D341Med (cell line): ENCODE measurements at regions not wholly inside any gene's neighbourhood (a gene's known extent, or its start where the extent isn't known, plus 50 kb on each side); places are given as distances from the start of the nearest gene placed in this dataset.
A peak's percentile ranks its signal among the peaks of the same experiment; 100 is the strongest.
"Not testable (repeated sequence)": the region's sequence is repeated elsewhere in the genome, so short reads cannot be mapped to it uniquely, and the experiment has no call there.

Source experiments
- DNase-seq: peaks from one replicate; pipeline ENCODE4 v3.0.0; 2012; ENCODE audit warnings: low spot score

DNA sequence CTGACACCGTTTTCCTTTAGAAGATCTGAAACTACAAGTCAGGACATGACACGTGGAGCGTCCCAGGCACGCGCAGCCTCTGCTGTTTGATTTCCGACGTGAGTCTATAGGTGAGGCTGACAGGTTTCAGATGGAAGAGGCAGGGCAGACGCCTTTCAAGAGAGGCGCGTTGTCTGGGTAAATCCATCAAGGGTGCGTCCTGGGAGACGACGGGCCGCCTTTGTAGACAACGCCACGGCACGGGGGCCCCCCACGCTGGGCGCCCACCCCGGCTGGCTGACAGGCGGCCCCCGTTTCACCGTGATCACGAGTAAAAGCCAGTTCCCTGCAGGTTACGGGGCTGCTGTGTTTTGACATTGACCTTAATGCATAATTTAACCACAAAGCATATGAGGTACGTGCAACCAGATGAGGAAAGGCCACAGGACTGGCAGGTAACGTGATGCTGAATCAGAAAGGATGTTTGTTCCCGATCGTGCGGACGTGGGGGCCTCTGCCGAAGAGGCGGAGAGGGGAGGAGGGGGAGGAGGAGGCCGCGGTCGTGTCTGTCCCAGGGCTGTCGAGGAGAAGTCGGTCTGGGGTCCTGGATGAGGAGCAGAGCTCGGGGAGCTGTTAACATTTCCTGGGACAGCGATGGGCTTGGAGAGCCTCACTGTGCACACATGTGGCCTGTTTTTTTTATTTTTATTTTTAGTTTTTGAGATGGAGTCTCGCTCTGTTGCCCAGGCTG, 51.1 kb upstream of the PPP2R3B start:
- peak; percentile 26 for DNase-seq

DNA sequence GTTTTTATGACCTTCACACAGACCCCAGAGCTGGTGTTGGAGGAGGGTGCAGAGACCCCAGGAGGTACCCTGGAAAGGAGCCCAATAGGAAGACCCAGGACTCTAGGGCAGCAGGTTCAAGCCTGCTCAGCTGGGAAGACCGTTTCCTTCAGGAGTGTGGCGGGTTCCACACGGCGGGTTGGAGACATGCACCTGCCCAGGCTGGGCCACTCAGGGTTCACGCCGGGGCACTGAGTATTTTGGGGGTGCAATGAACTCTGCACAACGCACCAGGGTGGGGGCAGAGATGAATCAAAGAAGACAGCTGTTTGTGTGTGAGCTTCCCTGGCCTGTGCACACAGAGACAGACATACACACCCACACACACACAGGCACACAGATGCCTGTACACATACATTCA, 52.5 kb upstream of the PPP2R3B start:
- no peak for DNase-seq

DNA sequence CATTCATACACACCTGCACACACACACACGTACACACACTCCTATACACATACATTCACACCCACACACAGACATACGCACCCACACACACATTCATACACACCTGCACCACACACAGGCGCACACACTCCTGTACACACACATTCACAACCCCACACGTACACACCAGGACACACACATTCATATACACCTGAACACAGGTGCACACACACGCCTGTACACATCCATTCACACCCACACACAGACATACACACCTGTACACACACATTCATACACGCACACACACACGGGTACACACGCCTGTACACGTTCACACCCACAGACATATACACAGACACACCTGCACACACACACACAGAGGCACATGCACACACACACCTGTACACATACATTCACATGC, 53.0 kb upstream of the PPP2R3B start:
- DNase-seq: no peak

DNA sequence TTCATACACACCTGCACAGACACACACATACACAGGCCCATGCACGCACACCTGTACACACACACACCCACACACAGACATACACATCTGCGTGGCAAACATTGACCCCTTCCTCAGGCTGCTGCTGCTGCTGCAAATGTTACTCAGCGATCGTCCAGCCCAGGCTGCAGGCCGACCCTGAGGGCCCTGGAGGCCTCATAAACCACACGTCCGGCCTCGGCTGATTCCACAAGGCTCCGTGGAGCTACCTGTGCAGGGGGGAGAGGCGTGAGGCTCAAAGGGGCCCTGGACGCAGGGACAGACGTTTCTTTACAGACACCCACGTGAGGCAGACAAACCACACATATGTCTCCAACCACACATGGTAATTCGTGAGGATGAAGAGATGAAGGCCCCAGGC, 53.9 kb upstream of the PPP2R3B start:
- peak; percentile 19 for DNase-seq

DNA sequence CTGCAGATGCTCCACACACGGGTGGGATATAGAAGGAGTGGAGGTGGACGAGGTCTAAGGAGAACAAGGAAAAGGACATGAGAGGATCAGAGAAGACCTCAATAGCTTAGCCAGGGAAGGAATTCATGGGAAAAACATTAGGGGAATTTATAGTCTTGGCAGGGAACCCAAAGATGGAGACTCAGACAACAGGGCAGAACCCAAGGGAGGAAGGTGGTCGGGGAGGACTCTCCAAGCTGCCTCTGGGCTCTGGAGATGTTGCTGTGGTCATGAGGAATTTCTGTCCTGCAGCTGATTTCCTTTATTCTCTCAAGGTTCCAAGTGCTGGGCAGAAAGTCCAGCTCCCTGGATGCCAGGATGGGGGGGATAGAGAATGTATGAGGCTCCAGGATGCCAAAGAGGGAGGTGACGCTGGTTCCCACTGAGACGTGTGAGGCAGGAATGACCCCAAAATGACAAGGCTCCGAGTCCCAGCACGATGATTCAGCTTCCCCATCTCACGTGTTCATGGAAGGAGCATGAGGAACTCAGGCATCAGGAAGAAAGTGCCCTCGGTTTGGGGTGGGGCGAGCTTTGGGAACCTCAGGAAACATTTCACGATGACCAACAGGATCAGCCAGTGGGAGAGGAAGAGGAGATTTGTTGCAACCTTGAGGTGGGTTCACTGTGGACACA, 57.0 kb upstream of the PPP2R3B start:
- DNase-seq: no peak

DNA sequence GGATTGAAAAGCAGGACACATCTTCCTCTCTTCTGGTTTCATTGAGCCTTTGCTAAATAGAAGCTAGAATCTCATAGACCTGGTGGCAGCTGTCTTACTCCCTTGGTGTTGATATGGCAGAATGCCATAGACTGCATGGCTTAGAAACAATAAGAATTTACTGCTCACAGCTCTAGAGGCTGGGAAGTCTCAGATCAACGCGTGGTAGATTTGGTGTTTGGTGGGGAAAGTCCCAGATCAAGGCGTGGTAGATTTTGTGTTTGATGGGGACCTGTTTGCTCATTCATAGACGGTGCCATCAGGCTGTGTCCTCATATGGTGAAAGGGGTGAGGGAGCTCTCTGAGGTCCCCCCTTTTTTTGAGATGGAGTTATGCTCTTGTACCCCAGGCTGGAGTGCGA, 57.6 kb upstream of the PPP2R3B start:
- DNase-seq: no peak

DNA sequence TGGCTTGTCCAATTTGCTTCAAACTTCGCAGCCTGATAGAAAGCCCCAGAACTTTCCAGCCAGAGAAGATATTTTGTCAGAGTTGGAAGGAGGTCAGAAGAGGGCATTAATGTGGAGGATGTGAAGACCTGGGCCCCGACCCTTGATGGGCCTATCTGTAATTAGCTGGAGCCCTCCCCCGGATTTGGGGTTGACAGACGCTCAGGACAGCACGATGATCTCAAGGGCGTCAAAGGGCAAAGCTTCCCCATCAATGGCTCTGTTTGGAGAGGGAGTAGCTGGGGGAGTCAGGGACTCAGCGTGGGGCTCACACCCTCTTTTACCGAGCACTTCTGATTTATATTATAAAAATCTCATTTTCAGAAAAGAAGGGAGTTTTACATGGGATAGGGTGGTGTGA, 59.0 kb upstream of the PPP2R3B start:
- no peak for DNase-seq

DNA sequence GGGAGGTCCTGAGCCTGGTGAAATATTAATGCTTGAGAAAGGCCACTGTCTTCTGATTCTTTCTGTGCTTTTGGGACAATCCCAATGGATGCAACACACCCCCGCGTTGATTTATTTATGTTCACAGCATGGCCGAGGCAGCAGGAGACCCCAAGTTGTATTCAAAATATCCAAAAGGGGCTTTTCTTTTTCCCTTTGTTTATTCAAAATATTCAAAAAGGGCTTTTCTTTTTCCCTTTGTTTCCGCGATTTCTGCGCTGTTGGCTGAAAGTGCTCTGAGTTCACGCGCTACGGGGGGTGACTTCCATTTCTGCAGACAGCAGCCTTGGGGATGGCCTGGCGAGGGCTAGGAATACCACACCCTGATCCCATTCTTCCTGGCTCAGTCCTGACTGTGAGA, 59.5 kb upstream of the PPP2R3B start:
- DNase-seq: no peak

DNA sequence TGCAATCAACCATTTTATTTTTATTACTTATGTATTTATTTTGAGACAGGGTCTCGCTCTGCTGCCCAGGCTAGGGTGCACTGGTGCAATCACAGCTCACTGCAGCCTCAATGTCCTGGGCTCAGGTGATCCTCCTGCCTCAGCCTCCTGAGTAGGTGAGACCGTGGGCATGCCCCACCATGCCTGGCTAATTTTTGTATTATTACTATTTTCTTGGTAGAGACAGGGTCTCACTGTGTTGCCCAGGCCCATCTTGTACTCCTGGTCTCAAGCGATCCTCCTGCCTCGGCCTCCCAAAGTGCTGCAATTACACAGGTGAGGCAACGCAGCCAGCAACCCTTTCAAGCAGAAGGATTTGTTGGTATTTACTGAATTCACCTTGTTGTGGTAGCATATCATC, 60.3 kb upstream of the PPP2R3B start:
- DNase-seq: no peak

DNA sequence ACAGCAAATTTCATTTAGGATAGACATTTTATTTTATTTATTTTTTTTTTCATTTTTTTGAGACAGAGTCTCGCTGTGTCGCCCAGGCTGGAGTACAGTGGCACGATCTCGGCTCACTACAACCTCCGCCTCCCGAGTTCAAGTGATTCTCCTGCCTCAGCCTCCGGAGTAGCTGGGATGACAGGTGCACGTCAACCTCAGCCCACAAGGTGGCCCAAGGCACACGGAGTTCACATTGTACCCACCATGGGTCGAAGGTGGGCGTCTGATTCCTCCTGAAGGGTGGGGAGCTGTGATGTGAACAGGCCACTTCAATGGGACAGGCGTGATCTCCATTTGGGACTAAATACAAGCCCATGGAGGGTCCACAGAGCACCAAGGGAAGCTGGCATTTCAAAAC, 65.0 kb upstream of the PPP2R3B start:
- not testable (repeated sequence) for DNase-seq

DNA sequence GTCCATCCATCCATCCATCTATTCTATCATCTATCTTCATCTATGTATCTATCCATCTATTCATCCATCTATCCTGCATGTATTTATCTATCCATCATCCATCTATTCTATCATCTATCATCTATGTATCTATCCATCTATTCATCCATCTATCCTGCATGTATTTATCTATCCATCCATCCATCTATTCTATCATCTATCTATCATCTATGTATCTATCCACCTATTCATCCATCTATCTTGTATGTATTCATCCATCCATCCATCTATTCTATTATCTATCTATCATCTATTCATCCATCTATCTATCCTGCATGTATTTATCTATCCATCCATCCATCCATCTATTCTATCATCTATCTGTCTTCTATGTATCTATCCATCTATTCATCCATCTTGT, 65.9 kb upstream of the PPP2R3B start:
- DNase-seq: no peak

DNA sequence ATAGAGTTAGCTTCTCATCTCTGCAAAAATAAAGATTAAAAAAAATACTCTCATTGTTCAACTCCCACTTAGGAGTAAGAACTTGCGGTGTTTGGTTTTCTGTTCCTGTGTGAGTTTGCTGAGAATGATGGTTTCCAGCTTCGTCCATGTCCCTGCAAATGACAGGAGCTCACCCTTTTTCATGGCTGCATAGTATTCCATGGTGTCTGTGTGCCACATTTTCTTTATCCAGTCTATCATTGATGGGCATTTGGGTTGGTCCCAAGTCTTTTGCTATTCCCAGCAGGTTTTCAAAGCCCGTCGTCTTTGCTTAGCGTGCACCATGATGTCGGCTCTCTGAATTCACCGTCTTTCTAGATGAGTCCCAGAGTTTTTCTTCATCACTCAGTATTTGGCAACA, 67.8 kb upstream of the PPP2R3B start:
- not testable (repeated sequence) for DNase-seq

DNA sequence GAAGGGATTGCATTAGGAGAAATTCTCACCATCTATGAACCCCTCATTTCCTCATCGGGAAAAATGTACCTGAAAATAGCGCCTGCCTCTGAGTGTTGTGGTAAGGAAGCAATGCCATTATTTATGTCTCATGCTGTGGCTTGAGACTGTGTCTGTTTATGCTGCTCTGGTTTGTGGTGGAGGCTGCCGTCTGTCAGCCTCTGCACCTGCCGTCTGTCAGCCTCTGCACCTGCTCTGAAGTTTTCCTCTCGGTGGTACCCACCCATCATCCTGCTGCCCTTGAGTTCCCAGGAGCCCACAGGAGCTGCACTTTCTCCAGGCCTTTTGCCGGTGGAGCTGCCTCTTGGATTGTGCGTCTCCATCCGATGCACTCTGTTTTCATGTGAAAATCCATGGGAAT, 68.5 kb upstream of the PPP2R3B start:
- no peak for DNase-seq

DNA sequence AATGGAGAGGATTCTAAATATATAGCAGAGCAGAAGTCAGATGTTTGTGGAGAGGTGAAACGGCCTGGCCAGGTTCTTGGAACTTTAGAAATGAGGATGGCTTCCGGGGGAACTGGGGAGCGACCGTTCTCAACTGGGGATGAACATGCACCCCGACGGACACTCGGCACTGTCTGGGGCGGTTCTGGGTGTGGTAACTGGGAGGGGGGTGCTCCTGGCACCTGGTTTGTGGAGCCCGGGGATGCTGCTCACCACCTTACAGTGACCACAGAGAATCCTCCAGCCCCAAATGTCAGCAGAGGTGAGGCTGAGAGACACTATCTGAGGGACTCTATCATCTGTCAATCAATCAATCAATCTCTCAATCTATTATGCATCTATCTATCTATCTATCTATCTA, 69.0 kb upstream of the PPP2R3B start:
- DNase-seq: no peak

DNA sequence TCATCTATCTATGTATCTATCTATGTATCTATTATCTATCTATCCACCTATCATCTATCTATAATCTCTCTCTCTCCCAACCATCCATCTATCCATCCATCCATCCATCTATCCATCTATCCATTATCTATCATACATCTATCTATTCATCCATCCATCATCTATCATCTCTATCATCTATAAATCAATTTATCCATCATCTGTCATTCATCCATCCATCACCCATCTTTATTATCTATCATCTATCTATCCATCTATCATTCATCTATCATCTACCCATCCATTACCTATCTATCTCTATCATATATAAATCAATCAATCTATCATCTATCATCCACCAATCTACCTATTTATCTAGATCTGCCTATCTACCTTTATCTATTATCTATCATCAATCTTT, 69.4 kb upstream of the PPP2R3B start:
- no peak for DNase-seq

DNA sequence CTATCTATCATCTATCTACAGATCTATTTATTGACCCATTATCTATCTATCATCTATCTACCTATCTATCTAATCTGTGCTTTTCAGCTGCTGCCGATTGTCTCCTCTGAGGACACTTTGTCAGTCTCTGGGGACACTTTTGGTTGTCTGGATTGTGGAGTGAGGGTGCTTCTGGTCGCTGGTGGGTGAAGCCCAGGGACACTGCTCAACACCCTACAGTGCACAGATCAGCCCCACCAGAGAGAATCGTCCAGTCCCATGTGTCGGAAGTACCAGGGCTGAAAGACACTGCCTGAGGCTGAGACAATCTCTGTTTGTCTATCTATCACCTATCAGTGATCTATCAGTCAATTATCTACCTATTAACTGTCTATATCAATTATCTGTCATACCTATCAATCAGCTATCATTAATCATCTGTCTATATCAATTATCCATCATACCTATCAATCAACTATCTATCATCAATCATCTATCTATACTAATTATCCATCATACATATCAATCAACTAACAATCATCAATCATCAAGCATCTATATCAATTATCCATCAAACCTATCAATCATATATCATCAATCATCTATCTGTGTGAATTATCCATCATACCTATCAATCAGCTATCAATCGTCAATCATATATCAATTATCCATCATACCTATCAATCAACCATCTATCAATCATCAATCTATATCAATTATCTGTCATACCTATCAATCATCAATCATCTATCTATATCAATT, 70.0 kb upstream of the PPP2R3B start:
- no peak for DNase-seq

DNA sequence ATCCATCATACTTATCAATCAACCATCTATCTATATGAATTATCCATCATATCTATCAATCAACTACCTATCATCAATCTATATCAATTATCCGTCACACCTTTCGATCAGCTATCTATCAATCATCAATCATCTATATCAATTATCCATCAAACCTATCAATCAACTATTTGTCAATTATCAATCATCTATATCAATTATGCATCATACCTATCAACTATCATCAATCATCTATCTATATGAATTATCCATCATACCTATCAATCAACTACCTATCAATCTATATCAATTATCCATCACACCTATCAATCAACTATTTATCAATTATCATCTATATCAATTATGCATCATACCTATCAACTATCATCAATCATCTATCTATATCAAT, 70.6 kb upstream of the PPP2R3B start:
- no peak for DNase-seq

DNA sequence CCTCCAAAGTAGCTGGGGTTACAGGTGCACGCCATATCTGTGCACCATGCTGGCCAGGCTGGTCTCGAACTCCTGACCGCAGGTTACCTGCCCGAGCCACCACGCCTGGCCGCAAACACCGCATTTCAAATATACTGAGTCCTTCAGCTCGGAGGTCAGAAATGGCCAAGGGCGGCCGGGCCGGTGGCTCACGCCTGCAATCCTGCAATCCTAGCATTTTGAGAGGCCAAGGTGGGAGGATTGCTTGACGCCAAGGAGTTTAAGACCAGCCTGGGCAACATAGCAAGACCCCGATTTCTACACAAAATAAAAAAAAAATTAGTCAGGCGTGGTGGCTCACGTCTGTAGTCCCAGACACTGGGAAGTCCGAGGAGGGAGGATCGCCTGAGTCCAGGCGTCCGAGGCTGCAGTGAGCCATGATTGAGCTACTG, 71.9 kb upstream of the PPP2R3B start:
- no peak for DNase-seq

DNA sequence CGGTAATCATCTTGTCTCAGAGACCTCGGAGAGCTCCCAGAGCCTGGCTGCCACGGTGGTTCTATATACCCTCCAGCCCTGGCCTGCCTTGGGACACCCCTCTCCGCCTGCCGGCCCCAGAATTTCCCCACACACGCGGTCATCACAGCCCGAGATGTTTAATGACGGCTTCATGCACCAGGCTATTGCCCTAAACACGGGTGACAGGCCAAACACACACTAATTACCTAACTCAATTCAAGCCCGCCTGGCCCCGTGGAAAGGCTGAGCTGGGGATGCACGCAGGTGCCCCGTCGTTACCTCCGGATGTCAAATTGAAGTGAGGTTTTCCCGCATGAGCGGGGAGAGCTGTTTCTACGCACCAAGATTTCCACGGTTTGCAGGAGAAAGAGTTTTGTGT, 72.9 kb upstream of the PPP2R3B start:
- no peak for DNase-seq

DNA sequence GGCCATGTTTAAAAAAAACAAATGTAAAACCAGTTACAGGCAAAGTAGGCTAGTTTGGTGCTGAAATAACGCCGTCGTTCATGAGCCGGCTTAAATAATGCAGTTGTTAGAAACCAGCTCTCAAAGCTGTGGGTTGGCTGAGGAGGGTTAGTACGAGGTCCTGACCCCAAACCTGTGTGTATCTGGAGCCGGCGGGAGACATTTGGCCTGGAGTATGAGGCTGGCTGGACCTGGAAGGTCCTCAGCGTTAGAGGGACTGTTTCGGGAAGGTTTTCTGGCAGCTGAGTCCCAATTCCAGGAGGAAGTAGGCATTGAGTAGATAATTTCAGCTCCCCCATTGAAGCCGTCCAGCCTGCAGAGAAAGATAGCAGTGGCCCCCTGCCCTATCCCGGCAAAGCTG, 73.4 kb upstream of the PPP2R3B start:
- no peak for DNase-seq

DNA sequence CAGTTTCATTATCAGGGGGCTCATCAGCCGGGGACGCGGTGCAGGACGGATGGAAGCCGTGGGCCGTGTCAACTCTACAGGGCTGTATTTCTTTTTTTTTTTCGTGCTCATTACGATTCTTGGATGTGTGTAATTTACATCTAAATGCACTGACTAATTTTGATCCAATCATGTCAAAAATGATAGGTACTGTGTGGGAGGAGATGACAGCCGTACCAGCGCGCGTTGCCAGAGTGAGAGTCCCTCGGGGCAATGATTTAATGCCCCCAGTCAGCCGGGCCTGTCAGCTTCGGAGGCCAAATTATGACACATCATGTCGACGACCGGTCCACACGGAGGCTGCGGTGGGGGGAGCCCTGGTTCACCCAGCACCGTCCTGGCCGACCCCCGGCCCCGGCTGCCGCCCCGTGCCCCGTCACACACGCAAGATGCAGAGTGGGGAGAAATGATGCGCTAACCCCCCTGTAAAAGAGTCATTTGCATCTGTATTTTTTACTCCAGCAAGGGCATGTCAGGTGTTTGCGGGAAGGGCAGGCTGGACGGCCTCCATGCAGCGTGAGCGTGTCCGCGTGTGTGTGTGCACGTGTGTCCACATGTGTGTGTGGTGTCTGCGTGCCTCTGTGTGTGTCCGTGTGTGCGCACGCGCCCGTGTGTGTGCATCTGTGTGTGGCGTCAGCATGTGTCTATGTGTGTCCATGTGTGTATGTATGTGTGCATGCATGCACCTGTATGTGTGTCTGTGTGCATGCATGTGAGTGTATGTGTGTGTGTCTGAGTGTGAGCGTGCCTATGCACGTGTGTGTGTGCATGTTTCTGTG, 74.3 kb upstream of the PPP2R3B start:
- no peak for DNase-seq

DNA sequence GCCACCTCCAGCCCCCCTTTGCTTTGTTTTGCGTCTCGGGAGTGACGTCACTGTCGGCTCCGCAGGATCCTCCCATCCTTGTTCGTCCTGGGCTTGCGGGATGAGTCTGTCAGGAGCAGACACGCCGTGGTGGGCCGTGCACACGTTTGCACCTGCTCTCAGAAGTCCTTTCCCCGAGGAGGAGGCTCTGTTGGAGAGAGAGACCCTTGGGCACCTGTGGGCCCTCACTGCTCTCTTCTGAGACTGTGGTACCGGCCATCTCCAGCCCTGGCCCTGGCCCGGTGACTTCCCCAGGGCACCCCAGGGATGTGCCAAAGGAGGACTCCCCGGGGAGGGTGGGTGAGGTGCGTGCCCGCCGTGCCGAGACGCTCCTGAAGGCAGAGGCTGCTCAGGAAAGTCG, 76.1 kb upstream of the PPP2R3B start:
- DNase-seq: no peak
